ENCODE measurements at regions not wholly inside any gene's neighbourhood (a gene's known extent, or its start where the extent isn't known, plus 50 kb on each side); places are given as distances from the start of the nearest gene placed in this dataset.

- Mint-ChIP-seq H3K4me1 (ENCODE audit: low read depth) (peaks cover 11% of the 10 kb centered on the region), H3K27ac (no peak overlapping the region), H3K4me3 (ENCODE audit: low read depth) (no peak overlapping the region), H3K36me3 (ENCODE audit: insufficient read depth) (no peaks in the 10 kb centered on the region), H3K27me3 (no peaks in the 10 kb centered on the region), H3K9me3 (ENCODE audit: low read depth) (no peaks in the 10 kb centered on the region)
- DNase-seq (ENCODE audit: low spot score, unreplicated experiment) = no peak
- no peak for TF ChIP-seq CTCF (IDR thresholded peaks at IDR 0.05; ENCODE audit: unreplicated experiment)
Observed at GRCh38 chr14:26334288-26334687, 263.5 kb downstream of the NOVA1 start.

GRCh38 chr14:26332966-26333365 lies 264.9 kb downstream of the NOVA1 start:
- Mint-ChIP-seq H3K4me3 (ENCODE audit: low read depth) (no peak overlapping the region), H3K9me3 (ENCODE audit: low read depth) (no peaks in the 10 kb centered on the region), H3K27me3 (no peaks in the 10 kb centered on the region), H3K27ac (no peak overlapping the region), H3K4me1 (ENCODE audit: low read depth) (peaks cover 12% of the 10 kb centered on the region), H3K36me3 (ENCODE audit: insufficient read depth) (no peaks in the 10 kb centered on the region)
- TF ChIP-seq CTCF (IDR thresholded peaks at IDR 0.05; ENCODE audit: unreplicated experiment) = no peak
- DNase-seq (ENCODE audit: low spot score, unreplicated experiment) = no peak

GRCh38 chr14:26330982-26331381 lies 266.9 kb downstream of the NOVA1 start:
- no peaks in the 10 kb centered on the region for H3K27me3 Mint-ChIP-seq
- no peak for DNase-seq (ENCODE audit: low spot score, unreplicated experiment)

GRCh38 chr14:26328791-26329190 lies 269.0 kb downstream of the NOVA1 start:
- H3K36me3 Mint-ChIP-seq (ENCODE audit: insufficient read depth) = no peaks in the 10 kb centered on the region
- peaks cover 19% of the 10 kb centered on the region for H3K4me1 Mint-ChIP-seq (ENCODE audit: low read depth)
- no peak for TF ChIP-seq CTCF (IDR thresholded peaks at IDR 0.05; ENCODE audit: unreplicated experiment)
- H3K27me3 Mint-ChIP-seq = no peaks in the 10 kb centered on the region
- H3K4me3 Mint-ChIP-seq (ENCODE audit: low read depth) = no peak overlapping the region
- no peak for DNase-seq (ENCODE audit: low spot score, unreplicated experiment)
- no peak overlapping the region for H3K27ac Mint-ChIP-seq
- no peaks in the 10 kb centered on the region for H3K9me3 Mint-ChIP-seq (ENCODE audit: low read depth)

More at GRCh38 chr14:26330982-26331381, 266.9 kb downstream of the NOVA1 start:
- Mint-ChIP-seq H3K9me3 (ENCODE audit: low read depth) (no peaks in the 10 kb centered on the region), H3K4me1 (ENCODE audit: low read depth) (peaks cover 11% of the 10 kb centered on the region), H3K4me3 (ENCODE audit: low read depth) (no peak overlapping the region), H3K27ac (no peak overlapping the region), H3K36me3 (ENCODE audit: insufficient read depth) (no peaks in the 10 kb centered on the region)
- TF ChIP-seq CTCF (IDR thresholded peaks at IDR 0.05; ENCODE audit: unreplicated experiment) = no peak

- Mint-ChIP-seq H3K27ac (no peak overlapping the region), H3K27me3 (no peaks in the 10 kb centered on the region), H3K4me3 (ENCODE audit: low read depth) (no peak overlapping the region), H3K9me3 (ENCODE audit: low read depth) (no peaks in the 10 kb centered on the region), H3K36me3 (ENCODE audit: insufficient read depth) (no peaks in the 10 kb centered on the region), H3K4me1 (ENCODE audit: low read depth) (peaks cover 13% of the 10 kb centered on the region)
- TF ChIP-seq CTCF (IDR thresholded peaks at IDR 0.05; ENCODE audit: unreplicated experiment) = no peak
- DNase-seq (ENCODE audit: low spot score, unreplicated experiment) = no peak
Observed at GRCh38 chr14:26323869-26324268, 274.0 kb downstream of the NOVA1 start.

Measured in progenitor cell of endocrine pancreas (in vitro differentiated cells).